IPS-18a (cell line): ENCODE measurements at regions not wholly inside any gene's neighbourhood (a gene's known extent, or its start where the extent isn't known, plus 50 kb on each side); places are given as distances from the start of the nearest gene placed in this dataset.

Experiments
- H3K27ac ChIP-seq: one replicate; pipeline ENCODE4 v1.5.1; 2013; ENCODE audit warnings: low read length
- H3K27me3 ChIP-seq: one replicate; pipeline ENCODE4 v1.6.1; 2013; ENCODE audit warnings: mild to moderate bottlenecking, low read length; ENCODE audit not compliant: control insufficient read depth, insufficient read depth
- H3K36me3 ChIP-seq: one replicate; pipeline ENCODE4 v1.6.1; 2013; ENCODE audit warnings: low read depth, low read length; ENCODE audit not compliant: control insufficient read depth
- H3K4me1 ChIP-seq: one replicate; pipeline ENCODE4 v1.6.1; 2013; ENCODE audit warnings: low read depth, low read length; ENCODE audit not compliant: control insufficient read depth
- H3K4me3 ChIP-seq: one replicate; pipeline ENCODE4 v1.5.1; 2013; ENCODE audit warnings: low read length
- H3K9ac ChIP-seq: one replicate; pipeline ENCODE4 v1.6.1; 2013; ENCODE audit warnings: mild to moderate bottlenecking, low read length, moderate library complexity
- H3K9me3 ChIP-seq: one replicate; pipeline ENCODE4 v1.6.1; 2013; ENCODE audit warnings: low read depth, low read length; ENCODE audit not compliant: control insufficient read depth

GRCh38 chr2:180520206-180520605 is 460.2 kb upstream of the UBE2E3 start:
- peaks cover 8% of the 10 kb centered on the region for H3K4me1 ChIP-seq
- no peak overlapping the region for H3K9ac ChIP-seq
- H3K4me3 ChIP-seq: no peak overlapping the region
- H3K27me3 ChIP-seq: no peaks in the 10 kb centered on the region
- no peaks in the 10 kb centered on the region for H3K36me3 ChIP-seq
- H3K27ac ChIP-seq: no peak overlapping the region
- no peaks in the 10 kb centered on the region for H3K9me3 ChIP-seq

GRCh38 chr2:180519276-180519675 is 461.1 kb upstream of the UBE2E3 start:
- H3K27me3 ChIP-seq: no peaks in the 10 kb centered on the region
- H3K27ac ChIP-seq: no peak overlapping the region
- peaks cover 2% of the 10 kb centered on the region for H3K4me1 ChIP-seq
- H3K9me3 ChIP-seq: no peaks in the 10 kb centered on the region
- H3K4me3 ChIP-seq: no peak overlapping the region
- H3K36me3 ChIP-seq: no peaks in the 10 kb centered on the region
- no peak overlapping the region for H3K9ac ChIP-seq

GRCh38 chr2:180516232-180516631 is 464.2 kb upstream of the UBE2E3 start:
- H3K27me3 ChIP-seq: no peaks in the 10 kb centered on the region
- H3K9me3 ChIP-seq: no peaks in the 10 kb centered on the region
- H3K4me1 ChIP-seq: no peaks in the 10 kb centered on the region
- no peak overlapping the region for H3K4me3 ChIP-seq
- H3K27ac ChIP-seq: no peak overlapping the region
- no peaks in the 10 kb centered on the region for H3K36me3 ChIP-seq
- no peak overlapping the region for H3K9ac ChIP-seq

- no peaks in the 10 kb centered on the region for H3K4me1 ChIP-seq
- no peaks in the 10 kb centered on the region for H3K36me3 ChIP-seq
- no peaks in the 10 kb centered on the region for H3K27me3 ChIP-seq
- no peak overlapping the region for H3K27ac ChIP-seq
- H3K9me3 ChIP-seq: no peaks in the 10 kb centered on the region
- no peak overlapping the region for H3K9ac ChIP-seq
- no peak overlapping the region for H3K4me3 ChIP-seq
These were observed 467.0 kb upstream of the UBE2E3 start for GRCh38 chr2:180513389-180513788.

GRCh38 chr2:180508458-180508857 is 471.9 kb upstream of the UBE2E3 start:
- peaks cover 3% of the 10 kb centered on the region for H3K4me1 ChIP-seq
- no peaks in the 10 kb centered on the region for H3K36me3 ChIP-seq
- no peaks in the 10 kb centered on the region for H3K9me3 ChIP-seq
- H3K27ac ChIP-seq: no peak overlapping the region
- H3K4me3 ChIP-seq: no peak overlapping the region
- H3K9ac ChIP-seq: no peak overlapping the region
- H3K27me3 ChIP-seq: no peaks in the 10 kb centered on the region

GRCh38 chr2:180507028-180507427 is 473.4 kb upstream of the UBE2E3 start:
- peaks cover 3% of the 10 kb centered on the region for H3K4me1 ChIP-seq
- no peak overlapping the region for H3K27ac ChIP-seq
- H3K9ac ChIP-seq: no peak overlapping the region
- H3K27me3 ChIP-seq: no peaks in the 10 kb centered on the region
- H3K9me3 ChIP-seq: no peaks in the 10 kb centered on the region
- no peak overlapping the region for H3K4me3 ChIP-seq
- no peaks in the 10 kb centered on the region for H3K36me3 ChIP-seq

- Histone ChIP-seq H3K4me3 (no peak overlapping the region), H3K9me3 (no peaks in the 10 kb centered on the region), H3K27ac (no peak overlapping the region), H3K27me3 (no peaks in the 10 kb centered on the region), H3K36me3 (no peaks in the 10 kb centered on the region), H3K9ac (no peak overlapping the region), H3K4me1 (peaks cover 3% of the 10 kb centered on the region)
These were observed 475.2 kb upstream of the UBE2E3 start for GRCh38 chr2:180505203-180505602.

GRCh38 chr2:180497621-180498152 is 482.7 kb upstream of the UBE2E3 start:
- Histone ChIP-seq H3K27me3 (no peaks in the 10 kb centered on the region), H3K36me3 (no peaks in the 10 kb centered on the region), H3K9ac (no peak overlapping the region), H3K4me3 (no peak overlapping the region), H3K4me1 (no peaks in the 10 kb centered on the region), H3K9me3 (no peaks in the 10 kb centered on the region), H3K27ac (no peak overlapping the region)

- H3K9me3 ChIP-seq: no peaks in the 10 kb centered on the region
- no peak overlapping the region for H3K9ac ChIP-seq
- no peak overlapping the region for H3K4me3 ChIP-seq
- H3K27ac ChIP-seq: no peak overlapping the region
- no peaks in the 10 kb centered on the region for H3K27me3 ChIP-seq
- H3K4me1 ChIP-seq: no peaks in the 10 kb centered on the region
- H3K36me3 ChIP-seq: no peaks in the 10 kb centered on the region
These were observed 484.8 kb upstream of the UBE2E3 start for GRCh38 chr2:180495606-180496005.

GRCh38 chr2:180494286-180494685 is 486.1 kb upstream of the UBE2E3 start:
- Histone ChIP-seq H3K27me3 (no peaks in the 10 kb centered on the region), H3K27ac (no peak overlapping the region), H3K9me3 (no peaks in the 10 kb centered on the region), H3K4me3 (no peak overlapping the region), H3K36me3 (no peaks in the 10 kb centered on the region), H3K9ac (no peak overlapping the region), H3K4me1 (no peaks in the 10 kb centered on the region)

- Histone ChIP-seq H3K9ac (no peak overlapping the region), H3K27ac (no peak overlapping the region), H3K36me3 (no peaks in the 10 kb centered on the region), H3K4me1 (no peaks in the 10 kb centered on the region), H3K9me3 (no peaks in the 10 kb centered on the region), H3K4me3 (no peak overlapping the region), H3K27me3 (no peaks in the 10 kb centered on the region)
These were observed 475.6 kb upstream of the CWC22 start for GRCh38 chr2:180482696-180483095.

GRCh38 chr2:180481998-180482397 is 474.9 kb upstream of the CWC22 start:
- Histone ChIP-seq H3K9ac (no peak overlapping the region), H3K9me3 (no peaks in the 10 kb centered on the region), H3K27ac (no peak overlapping the region), H3K4me3 (no peak overlapping the region), H3K4me1 (no peaks in the 10 kb centered on the region), H3K36me3 (no peaks in the 10 kb centered on the region), H3K27me3 (no peaks in the 10 kb centered on the region)
